ENCODE measurements at regions not wholly inside any gene's neighbourhood (a gene's known extent, or its start where the extent isn't known, plus 50 kb on each side); places are given as distances from the start of the nearest gene placed in this dataset.

GRCh38 chr16:88298833-88299745, 83.7 kb upstream of the ZNF469 start:
- Histone ChIP-seq H3K4me3 (ENCODE audit: low read depth, low read length) (no peak overlapping the region), H3K79me2 (ENCODE audit: control insufficient read depth, insufficient read depth, low read length, unreplicated experiment) (no peaks in the 10 kb centered on the region), H3K27me3 (ENCODE audit: insufficient read depth, low read length) (no peaks in the 10 kb centered on the region), H3K36me3 (ENCODE audit: insufficient read depth, low read length) (no peaks in the 10 kb centered on the region), H3K27ac (ENCODE audit: low read depth, low read length) (peak overlapping the region; percentile 15; the same call in 1 of the 2 replicates), H2AFZ (ENCODE audit: low read length, unreplicated experiment) (peak overlapping the region; percentile 38), H3K4me1 (ENCODE audit: control insufficient read depth, insufficient read depth, low read length, unreplicated experiment) (peaks cover 32% of the 10 kb centered on the region)

GRCh38 chr16:88299751-88300462, 82.9 kb upstream of the ZNF469 start:
- Histone ChIP-seq H3K4me3 (ENCODE audit: low read depth, low read length) (no peak overlapping the region), H2AFZ (ENCODE audit: low read length, unreplicated experiment) (peak overlapping the region; percentile 6)

GRCh38 chr16:88300463-88300835, 82.3 kb upstream of the ZNF469 start:
- Histone ChIP-seq H3K36me3 (ENCODE audit: insufficient read depth, low read length) (no peaks in the 10 kb centered on the region), H3K27ac (ENCODE audit: low read depth, low read length) (no peak overlapping the region), H2AFZ (ENCODE audit: low read length, unreplicated experiment) (no peak overlapping the region), H3K4me3 (ENCODE audit: low read depth, low read length) (no peak overlapping the region), H3K79me2 (ENCODE audit: control insufficient read depth, insufficient read depth, low read length, unreplicated experiment) (no peaks in the 10 kb centered on the region), H3K27me3 (ENCODE audit: insufficient read depth, low read length) (no peaks in the 10 kb centered on the region), H3K4me1 (ENCODE audit: control insufficient read depth, insufficient read depth, low read length, unreplicated experiment) (peaks cover 46% of the 10 kb centered on the region)

More at GRCh38 chr16:88299751-88300462, 82.9 kb upstream of the ZNF469 start:
- Histone ChIP-seq H3K36me3 (ENCODE audit: insufficient read depth, low read length) (no peaks in the 10 kb centered on the region), H3K27ac (ENCODE audit: low read depth, low read length) (peak overlapping the region; percentile 10; the same call in 1 of the 2 replicates), H3K27me3 (ENCODE audit: insufficient read depth, low read length) (no peaks in the 10 kb centered on the region), H3K4me1 (ENCODE audit: control insufficient read depth, insufficient read depth, low read length, unreplicated experiment) (peaks cover 41% of the 10 kb centered on the region), H3K79me2 (ENCODE audit: control insufficient read depth, insufficient read depth, low read length, unreplicated experiment) (no peaks in the 10 kb centered on the region)

- Histone ChIP-seq H3K79me2 (ENCODE audit: control insufficient read depth, insufficient read depth, low read length, unreplicated experiment) (no peaks in the 10 kb centered on the region), H2AFZ (ENCODE audit: low read length, unreplicated experiment) (no peak overlapping the region), H3K36me3 (ENCODE audit: insufficient read depth, low read length) (no peaks in the 10 kb centered on the region), H3K4me1 (ENCODE audit: control insufficient read depth, insufficient read depth, low read length, unreplicated experiment) (peaks cover 56% of the 10 kb centered on the region), H3K4me3 (ENCODE audit: low read depth, low read length) (no peak overlapping the region), H3K27ac (ENCODE audit: low read depth, low read length) (no peak overlapping the region), H3K27me3 (ENCODE audit: insufficient read depth, low read length) (no peaks in the 10 kb centered on the region)
Measured at GRCh38 chr16:88301431-88301830, 81.3 kb upstream of the ZNF469 start.

GRCh38 chr16:88301886-88302285, 80.9 kb upstream of the ZNF469 start:
- Histone ChIP-seq H2AFZ (ENCODE audit: low read length, unreplicated experiment) (no peak overlapping the region), H3K79me2 (ENCODE audit: control insufficient read depth, insufficient read depth, low read length, unreplicated experiment) (no peaks in the 10 kb centered on the region), H3K27ac (ENCODE audit: low read depth, low read length) (no peak overlapping the region), H3K4me3 (ENCODE audit: low read depth, low read length) (no peak overlapping the region), H3K36me3 (ENCODE audit: insufficient read depth, low read length) (no peaks in the 10 kb centered on the region), H3K27me3 (ENCODE audit: insufficient read depth, low read length) (no peaks in the 10 kb centered on the region), H3K4me1 (ENCODE audit: control insufficient read depth, insufficient read depth, low read length, unreplicated experiment) (peaks cover 60% of the 10 kb centered on the region)

GRCh38 chr16:88302666-88303065, 80.1 kb upstream of the ZNF469 start:
- Histone ChIP-seq H3K4me3 (ENCODE audit: low read depth, low read length) (no peak overlapping the region), H3K27ac (ENCODE audit: low read depth, low read length) (no peak overlapping the region), H3K36me3 (ENCODE audit: insufficient read depth, low read length) (peaks cover under 1% of the 10 kb centered on the region; the same call in 1 of the 2 replicates), H2AFZ (ENCODE audit: low read length, unreplicated experiment) (no peak overlapping the region), H3K79me2 (ENCODE audit: control insufficient read depth, insufficient read depth, low read length, unreplicated experiment) (no peaks in the 10 kb centered on the region), H3K27me3 (ENCODE audit: insufficient read depth, low read length) (no peaks in the 10 kb centered on the region), H3K4me1 (ENCODE audit: control insufficient read depth, insufficient read depth, low read length, unreplicated experiment) (peaks cover 68% of the 10 kb centered on the region)

- H3K79me2 ChIP-seq (ENCODE audit: control insufficient read depth, insufficient read depth, low read length, unreplicated experiment), result no peaks in the 10 kb centered on the region
- peaks cover 6% of the 10 kb centered on the region for H3K36me3 ChIP-seq (ENCODE audit: insufficient read depth, low read length)
- peaks cover 69% of the 10 kb centered on the region for H3K4me1 ChIP-seq (ENCODE audit: control insufficient read depth, insufficient read depth, low read length, unreplicated experiment)
- no peak overlapping the region for H2AFZ ChIP-seq (ENCODE audit: low read length, unreplicated experiment)
- H3K27me3 ChIP-seq (ENCODE audit: insufficient read depth, low read length), result no peaks in the 10 kb centered on the region
- no peak overlapping the region for H3K4me3 ChIP-seq (ENCODE audit: low read depth, low read length)
- peak overlapping the region; percentile 83 for H3K27ac ChIP-seq (ENCODE audit: low read depth, low read length)
Measured at GRCh38 chr16:88303405-88303804, 79.4 kb upstream of the ZNF469 start.

GRCh38 chr16:88303890-88304819, 78.6 kb upstream of the ZNF469 start:
- H3K27ac ChIP-seq (ENCODE audit: low read depth, low read length), result peak overlapping the region; percentile 83
- no peaks in the 10 kb centered on the region for H3K27me3 ChIP-seq (ENCODE audit: insufficient read depth, low read length)
- H3K4me3 ChIP-seq (ENCODE audit: low read depth, low read length), result peak overlapping the region; percentile 25
- peaks cover 6% of the 10 kb centered on the region for H3K36me3 ChIP-seq (ENCODE audit: insufficient read depth, low read length)
- H3K79me2 ChIP-seq (ENCODE audit: control insufficient read depth, insufficient read depth, low read length, unreplicated experiment), result no peaks in the 10 kb centered on the region
- H3K4me1 ChIP-seq (ENCODE audit: control insufficient read depth, insufficient read depth, low read length, unreplicated experiment), result peaks cover 64% of the 10 kb centered on the region
- H2AFZ ChIP-seq (ENCODE audit: low read length, unreplicated experiment), result no peak overlapping the region

- Histone ChIP-seq H3K27me3 (ENCODE audit: insufficient read depth, low read length) (no peaks in the 10 kb centered on the region), H3K4me1 (ENCODE audit: control insufficient read depth, insufficient read depth, low read length, unreplicated experiment) (peaks cover 54% of the 10 kb centered on the region), H2AFZ (ENCODE audit: low read length, unreplicated experiment) (no peak overlapping the region), H3K4me3 (ENCODE audit: low read depth, low read length) (no peak overlapping the region), H3K36me3 (ENCODE audit: insufficient read depth, low read length) (peaks cover 6% of the 10 kb centered on the region), H3K27ac (ENCODE audit: low read depth, low read length) (peak overlapping the region; percentile 83), H3K79me2 (ENCODE audit: control insufficient read depth, insufficient read depth, low read length, unreplicated experiment) (no peaks in the 10 kb centered on the region)
Measured at GRCh38 chr16:88305176-88305575, 77.6 kb upstream of the ZNF469 start.

- H2AFZ ChIP-seq (ENCODE audit: low read length, unreplicated experiment), result no peak overlapping the region
- 0 out of 2 replicates have a peak overlapping the region, but pooled peaks have one; percentile 7 for H3K4me3 ChIP-seq (ENCODE audit: low read depth, low read length)
- no peaks in the 10 kb centered on the region for H3K27me3 ChIP-seq (ENCODE audit: insufficient read depth, low read length)
- H3K79me2 ChIP-seq (ENCODE audit: control insufficient read depth, insufficient read depth, low read length, unreplicated experiment), result no peaks in the 10 kb centered on the region
- H3K27ac ChIP-seq (ENCODE audit: low read depth, low read length), result peak overlapping the region; percentile 95
- peaks cover 48% of the 10 kb centered on the region for H3K4me1 ChIP-seq (ENCODE audit: control insufficient read depth, insufficient read depth, low read length, unreplicated experiment)
- H3K36me3 ChIP-seq (ENCODE audit: insufficient read depth, low read length), result peaks cover 6% of the 10 kb centered on the region
Measured at GRCh38 chr16:88306411-88306810, 76.3 kb upstream of the ZNF469 start.
